ENCODE measurements at regions not wholly inside any gene's neighbourhood (a gene's known extent, or its start where the extent isn't known, plus 50 kb on each side); places are given as distances from the start of the nearest gene placed in this dataset.

DNA sequence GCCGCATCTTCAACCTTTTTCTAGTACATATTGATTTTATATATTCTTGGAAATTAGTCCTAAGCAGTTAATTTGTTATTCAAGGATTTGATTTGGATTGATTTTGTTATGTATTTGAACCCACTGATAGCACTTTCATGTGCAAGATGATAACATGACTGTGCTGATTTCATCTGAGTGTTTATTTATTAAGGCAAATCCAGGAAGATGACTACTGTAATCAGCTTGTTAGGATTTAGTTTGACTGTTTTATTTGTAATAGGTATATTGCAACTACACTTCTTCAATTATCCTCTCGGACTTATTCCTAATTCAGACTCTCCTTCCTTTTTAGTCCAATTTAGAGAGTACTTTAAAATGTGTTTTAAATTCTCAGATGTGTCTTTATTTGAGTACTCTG lies 75.1 kb upstream of the PRKG1 start:
- no peak for TF ChIP-seq EZH2 (IDR thresholded peaks at IDR 0.05; ENCODE audit: borderline replicate concordance, low read depth, low read length, severe bottlenecking)
- no peak for TF ChIP-seq POLR2A (IDR thresholded peaks at IDR 0.05; ENCODE audit: low read depth, low read length)
- TF ChIP-seq JUN (IDR thresholded peaks at IDR 0.05; ENCODE audit: borderline replicate concordance, insufficient read depth, insufficient read length, low read depth) = no peak
- no peak for TF ChIP-seq CTCF (IDR thresholded peaks at IDR 0.05; ENCODE audit: extremely low read depth in 1 of 2, insufficient read depth in 1 of 2, low read depth in 1 of 2, low read length in 2 of 2)

All from endothelial cell of umbilical vein (primary cell).